GM21526 (cell line): ENCODE measurements at regions not wholly inside any gene's neighbourhood (a gene's known extent, or its start where the extent isn't known, plus 50 kb on each side); places are given as distances from the start of the nearest gene placed in this dataset.

Experiments
- ATAC-seq: cut with Tn5 transposase; IDR thresholded peaks from one replicate; pipeline ENCODE4 v1.9.1; 2021; ENCODE audit warnings: moderate library complexity; ENCODE audit not compliant: unreplicated experiment, low FRiP score

GRCh38 chr16:62638324-62638911, 602.2 kb upstream of the CDH8 start:
- ATAC-seq = no peak

- no peak for ATAC-seq
Observed at GRCh38 chr16:62625326-62625725, 589.1 kb upstream of the CDH8 start.

GRCh38 chr16:62620275-62620674, 584.0 kb upstream of the CDH8 start:
- no peak for ATAC-seq

GRCh38 chr16:62615526-62615925, 579.3 kb upstream of the CDH8 start:
- no peak for ATAC-seq

- ATAC-seq = no peak
Observed at GRCh38 chr16:62610291-62610690, 574.1 kb upstream of the CDH8 start.

- no peak for ATAC-seq
Observed at GRCh38 chr16:62602790-62603189, 566.6 kb upstream of the CDH8 start.

- no peak for ATAC-seq
Observed at GRCh38 chr16:62597875-62598274, 561.6 kb upstream of the CDH8 start.

GRCh38 chr16:62596584-62596983, 560.3 kb upstream of the CDH8 start:
- no peak for ATAC-seq

- ATAC-seq = no peak
Observed at GRCh38 chr16:62596125-62596524, 559.9 kb upstream of the CDH8 start.

GRCh38 chr16:62586128-62586862, 550.1 kb upstream of the CDH8 start:
- no peak for ATAC-seq

GRCh38 chr16:62585041-62585545, 548.9 kb upstream of the CDH8 start:
- no peak for ATAC-seq

- no peak for ATAC-seq
Observed at GRCh38 chr16:62583414-62583813, 547.2 kb upstream of the CDH8 start.

- no peak for ATAC-seq
Observed at GRCh38 chr16:62573466-62573865, 537.2 kb upstream of the CDH8 start.

- no peak for ATAC-seq
Observed at GRCh38 chr16:62568926-62569325, 532.7 kb upstream of the CDH8 start.

GRCh38 chr16:62565706-62566105, 529.5 kb upstream of the CDH8 start:
- ATAC-seq = no peak

GRCh38 chr16:62564291-62564690, 528.1 kb upstream of the CDH8 start:
- ATAC-seq = no peak

GRCh38 chr16:62562121-62562520, 525.9 kb upstream of the CDH8 start:
- ATAC-seq = no peak

GRCh38 chr16:62549875-62550274, 513.6 kb upstream of the CDH8 start:
- no peak for ATAC-seq

- ATAC-seq = no peak
Observed at GRCh38 chr16:62548095-62548494, 511.9 kb upstream of the CDH8 start.

GRCh38 chr16:62546701-62547100, 510.5 kb upstream of the CDH8 start:
- no peak for ATAC-seq

- no peak for ATAC-seq
Observed at GRCh38 chr16:62545039-62545438, 508.8 kb upstream of the CDH8 start.

- ATAC-seq = no peak
Observed at GRCh38 chr16:62543516-62543915, 507.3 kb upstream of the CDH8 start.
